ENCODE measurements at regions not wholly inside any gene's neighbourhood (a gene's known extent, or its start where the extent isn't known, plus 50 kb on each side); places are given as distances from the start of the nearest gene placed in this dataset.
"Not testable (repeated sequence)": the region's sequence is repeated elsewhere in the genome, so short reads cannot be mapped to it uniquely, and the experiment has no call there.

DNA sequence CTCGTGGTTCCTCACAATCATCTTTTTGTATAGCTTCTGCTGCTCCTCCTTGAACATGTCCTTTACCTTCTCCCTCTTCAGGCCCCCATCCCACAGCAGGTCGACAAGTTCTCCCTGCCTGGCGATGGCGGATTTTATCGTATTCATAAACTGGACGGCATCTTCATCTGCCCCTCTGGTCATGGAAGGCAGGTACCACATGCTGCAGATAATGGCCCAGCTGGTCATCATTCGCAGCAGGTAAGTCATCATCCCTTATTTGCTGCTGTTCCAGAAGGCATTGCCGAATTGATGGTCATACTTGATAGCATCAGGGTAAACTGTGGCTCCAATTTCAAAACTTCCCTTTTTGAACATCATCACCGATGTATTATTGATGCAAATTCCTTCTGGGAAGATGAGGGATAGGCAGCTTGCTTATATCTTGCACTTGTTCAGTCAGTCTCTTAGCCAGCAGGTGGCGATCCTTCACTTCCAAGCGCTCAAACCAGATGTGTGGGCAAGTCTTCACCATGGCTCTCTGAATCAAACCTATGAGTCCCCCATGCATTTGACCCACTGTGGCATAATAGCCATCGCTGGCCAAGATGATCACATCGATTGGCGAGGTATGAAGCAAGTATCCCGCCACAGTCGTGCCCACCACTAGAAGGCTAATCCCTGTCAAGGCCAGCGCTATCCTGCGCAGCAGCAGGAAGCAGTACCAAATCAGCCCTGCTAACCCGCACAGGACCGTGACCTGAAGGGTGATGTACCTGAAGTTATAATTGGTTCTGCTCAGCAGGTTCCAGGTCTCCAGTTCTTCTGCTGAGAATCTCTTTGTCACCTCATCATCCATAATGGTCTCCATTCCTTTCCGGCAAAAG lies 381.5 kb upstream of the STXBP6 start:
- DNase-seq, result peak; percentile 73

DNA sequence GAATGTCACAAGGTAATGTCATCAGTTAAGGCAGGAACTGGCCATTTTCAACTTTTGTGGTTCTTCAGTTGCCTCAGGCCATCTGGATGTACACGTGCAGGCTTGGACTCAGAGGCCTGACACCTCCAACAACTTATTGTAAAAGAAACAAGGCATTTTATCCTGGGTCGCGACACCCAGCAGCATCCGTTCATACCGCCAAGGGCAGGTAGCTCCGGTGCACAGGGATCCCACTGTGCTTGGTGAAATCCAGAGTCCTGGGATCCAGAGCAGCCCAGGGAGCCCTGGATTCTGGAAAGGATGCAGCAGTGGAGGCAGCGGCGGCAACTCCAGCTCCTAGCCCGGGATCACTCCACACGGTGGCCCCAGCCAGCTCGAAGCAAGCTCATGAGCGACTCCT lies 380.9 kb upstream of the STXBP6 start:
- no peak for DNase-seq

DNA sequence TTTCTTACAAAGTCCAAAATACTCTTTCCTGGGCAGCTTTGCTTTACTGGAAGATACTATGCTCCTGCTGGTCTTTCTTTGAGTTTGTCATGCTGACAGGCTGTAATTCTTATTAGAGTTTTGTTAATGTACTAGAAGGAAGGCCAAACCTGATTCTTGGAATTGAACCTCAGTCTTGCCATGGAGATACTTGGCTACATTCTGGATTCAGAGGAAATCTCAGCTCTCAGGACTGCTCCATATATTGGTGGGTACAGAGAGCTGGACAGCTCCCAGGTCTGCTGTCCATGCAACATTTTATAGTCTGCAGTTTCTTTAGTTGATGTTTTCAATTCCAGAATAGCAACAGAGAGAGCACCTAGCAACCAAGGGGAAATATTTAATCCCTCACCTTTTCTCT lies 363.1 kb upstream of the STXBP6 start:
- DNase-seq, result no peak

DNA sequence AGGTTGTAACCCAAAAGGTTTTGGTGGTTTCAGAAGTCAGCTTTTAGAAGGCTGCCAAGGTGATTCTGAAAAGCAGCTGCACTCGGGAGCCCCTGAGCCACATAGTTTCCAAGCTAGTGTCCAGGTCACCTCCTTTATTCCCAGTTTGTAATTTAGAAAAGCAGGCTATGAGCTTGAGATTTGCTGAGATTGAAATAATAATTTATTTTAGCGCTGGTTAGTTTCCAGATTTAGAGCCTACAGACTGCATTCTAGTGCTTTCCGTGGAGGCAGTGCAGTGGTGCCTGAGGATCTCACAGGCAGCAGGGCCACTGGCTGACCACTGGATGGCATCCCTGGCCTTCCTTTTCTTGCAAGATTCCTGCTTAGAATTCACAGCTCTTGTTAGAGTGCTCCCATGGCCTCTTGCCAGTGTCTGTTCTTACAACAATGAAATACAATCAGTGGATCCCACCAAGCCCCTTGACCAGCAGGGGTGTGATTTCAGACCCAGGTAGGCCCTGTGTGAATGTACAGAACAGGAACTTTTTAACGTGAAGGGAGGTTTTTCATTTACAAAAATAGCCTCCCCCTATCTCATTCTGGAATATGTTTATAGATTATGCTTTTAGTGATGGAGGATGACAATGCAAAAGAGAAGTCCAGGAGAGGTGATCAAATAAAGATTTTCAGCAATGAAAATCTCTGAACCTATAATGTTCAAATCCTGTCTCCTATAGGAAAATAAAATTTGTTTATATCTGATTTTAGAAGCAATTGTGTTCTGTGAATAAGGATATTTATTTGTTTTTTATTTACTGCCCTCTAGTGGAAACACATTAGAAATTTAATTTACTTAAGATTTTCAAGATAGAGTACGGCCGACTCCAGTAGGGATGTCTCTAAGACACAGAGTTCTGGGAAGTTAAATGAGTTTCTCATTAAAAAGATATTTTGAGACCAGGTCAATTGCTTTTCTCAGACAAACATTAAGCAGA lies 362.1 kb upstream of the STXBP6 start:
- peak; percentile 45 for DNase-seq

DNA sequence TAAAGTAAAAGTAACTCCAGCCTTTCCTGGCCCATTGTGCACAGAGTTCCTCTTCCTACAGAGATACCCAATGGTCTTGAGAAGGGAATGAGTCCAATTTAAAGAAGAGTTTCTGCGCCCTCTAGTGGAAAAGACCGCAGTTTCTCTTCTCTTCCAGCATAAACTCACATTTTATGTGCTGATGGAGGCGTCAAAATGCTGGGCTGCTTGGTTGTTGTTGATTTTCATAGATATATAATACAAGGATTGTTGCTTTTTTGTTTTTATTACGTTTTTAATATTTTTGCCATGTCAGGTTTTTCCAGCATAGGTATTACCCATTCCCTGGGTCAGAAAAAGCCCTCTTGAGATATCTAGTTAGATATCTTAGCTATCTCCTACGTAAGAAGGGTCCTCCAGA lies 356.9 kb upstream of the STXBP6 start:
- DNase-seq, result peak; percentile 78

DNA sequence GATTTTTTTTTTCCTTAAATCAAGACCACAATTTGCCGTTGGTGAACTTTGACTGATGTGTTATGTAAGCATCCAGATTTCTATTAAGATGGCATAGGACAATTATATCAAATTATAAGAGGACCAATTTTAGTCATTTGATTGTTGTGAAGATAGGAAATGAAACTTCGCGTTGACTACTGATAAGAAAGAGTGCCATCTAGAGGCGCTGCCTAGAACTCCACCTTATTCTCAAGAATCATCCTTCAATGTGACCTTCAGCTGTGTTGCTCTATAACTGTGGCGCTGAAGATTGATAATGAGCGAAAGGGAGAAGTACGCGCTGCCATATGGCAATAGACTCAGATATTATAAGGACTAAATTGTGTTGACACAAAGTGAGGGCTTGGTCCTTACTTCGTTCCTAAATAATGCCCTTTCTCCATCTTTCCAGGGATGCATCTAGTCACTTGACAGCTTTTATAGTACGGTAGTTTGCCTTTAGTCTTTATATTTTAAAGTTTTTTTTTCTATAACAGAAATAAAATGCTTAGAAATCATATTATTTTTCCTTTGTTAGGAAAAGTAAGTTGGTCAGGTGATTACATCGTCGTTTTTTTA lies 350.8 kb upstream of the STXBP6 start:
- DNase-seq, result peak; percentile 65

DNA sequence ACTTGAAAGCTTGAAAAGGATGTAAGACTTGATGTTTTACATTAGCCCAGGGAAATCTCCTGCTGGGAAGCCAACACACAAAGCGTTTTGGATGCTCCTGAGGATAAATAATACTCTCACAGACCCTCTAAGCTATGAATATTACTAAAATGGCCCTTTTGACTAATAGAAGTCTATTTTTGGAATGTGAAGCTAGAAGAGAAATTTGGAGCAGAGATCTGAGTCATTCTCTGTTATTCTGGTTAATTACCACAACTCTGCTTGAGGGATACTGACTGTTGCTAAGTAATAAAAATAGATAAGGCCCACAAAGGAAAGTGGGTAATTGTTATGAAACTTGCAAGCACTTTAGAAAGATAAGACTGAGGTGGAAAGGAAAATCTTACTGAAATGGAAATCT lies 346.2 kb upstream of the STXBP6 start:
- DNase-seq, result no peak

DNA sequence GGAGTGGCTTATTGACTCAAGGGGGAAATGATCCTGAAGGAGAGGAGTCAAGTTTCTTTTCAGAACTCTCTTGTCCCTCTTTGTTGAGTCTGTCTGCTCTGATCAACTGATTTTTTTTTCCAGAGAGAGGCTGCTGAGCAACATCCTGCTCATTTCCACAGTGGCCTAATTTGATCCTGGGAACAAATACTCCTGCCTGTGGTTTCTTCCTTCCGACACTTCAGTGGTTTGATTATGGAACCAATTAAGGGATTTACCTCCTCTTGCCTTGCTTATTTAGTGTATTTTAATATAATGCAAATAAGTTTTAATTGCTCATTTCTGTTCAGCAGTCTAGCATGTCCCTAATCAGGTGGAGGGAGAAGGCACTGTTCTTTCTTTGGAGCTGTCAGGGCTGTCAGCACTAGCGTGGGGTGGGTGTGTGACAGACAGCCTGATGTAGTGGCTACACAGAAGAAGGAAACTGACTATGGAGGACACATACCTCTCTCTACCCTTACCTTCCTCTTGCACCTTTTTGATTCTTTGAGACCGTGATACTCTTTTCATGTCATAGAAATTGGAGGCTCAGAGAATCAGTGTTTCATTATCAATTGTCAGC lies 344.9 kb upstream of the STXBP6 start:
- DNase-seq, result no peak

DNA sequence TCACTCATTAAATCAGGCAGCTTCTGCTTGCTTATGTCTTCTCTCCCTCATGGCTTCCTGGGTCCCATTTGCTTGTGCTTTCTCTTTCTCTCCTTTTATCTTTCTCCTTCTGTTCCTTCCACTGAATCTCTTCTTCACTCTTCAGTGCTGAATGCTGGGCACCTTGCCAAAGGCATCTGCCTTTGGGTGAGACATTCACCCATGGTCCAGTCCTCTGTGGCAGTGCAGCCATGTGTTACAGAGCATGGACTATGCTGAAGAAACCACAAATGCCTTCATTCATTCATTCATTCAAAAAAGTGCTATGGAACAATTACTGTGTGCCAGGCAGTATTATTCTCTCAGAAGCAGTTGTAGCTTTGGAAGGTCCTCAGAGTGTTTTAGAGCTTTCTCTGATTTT lies 344.4 kb upstream of the STXBP6 start:
- no peak for DNase-seq

DNA sequence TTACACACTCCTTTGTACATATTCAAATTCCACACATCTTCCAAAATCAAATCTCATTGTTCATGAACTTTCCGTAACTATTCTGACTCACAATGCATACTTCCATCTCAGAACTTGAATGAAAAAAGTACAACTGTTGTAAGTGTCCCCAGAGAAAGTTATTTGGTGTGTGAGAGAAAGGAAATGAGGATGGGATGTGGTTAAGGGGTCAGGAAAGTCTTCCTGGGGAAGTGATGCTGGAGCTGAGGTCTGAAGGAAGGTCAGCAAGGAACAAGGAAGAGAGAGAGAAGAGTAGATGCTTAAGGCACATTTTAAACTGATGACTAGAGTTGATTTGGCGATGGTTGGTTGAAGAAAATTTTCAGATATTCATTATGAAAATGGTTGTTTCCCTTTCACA lies 340.0 kb upstream of the STXBP6 start:
- DNase-seq, result no peak

DNA sequence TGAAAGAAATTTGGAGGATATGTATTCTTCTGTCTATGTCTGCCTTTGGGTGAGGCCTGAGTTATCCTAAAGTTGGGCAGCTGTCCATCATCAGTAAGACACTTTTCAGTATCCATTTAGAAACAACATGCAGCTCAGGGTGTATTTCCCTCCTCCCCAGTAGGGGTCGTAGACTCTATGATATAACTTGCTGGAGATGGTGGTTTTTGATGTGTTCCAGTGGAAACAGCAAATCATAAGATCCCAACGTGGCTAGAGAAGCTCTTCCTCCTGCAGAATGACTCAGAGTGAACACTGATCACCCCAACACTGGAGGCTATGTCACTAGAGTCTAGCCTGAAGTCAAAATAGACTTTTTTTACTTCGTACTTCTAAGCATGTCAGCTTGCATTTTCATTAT lies 331.6 kb upstream of the STXBP6 start:
- DNase-seq, result peak; percentile 52

DNA sequence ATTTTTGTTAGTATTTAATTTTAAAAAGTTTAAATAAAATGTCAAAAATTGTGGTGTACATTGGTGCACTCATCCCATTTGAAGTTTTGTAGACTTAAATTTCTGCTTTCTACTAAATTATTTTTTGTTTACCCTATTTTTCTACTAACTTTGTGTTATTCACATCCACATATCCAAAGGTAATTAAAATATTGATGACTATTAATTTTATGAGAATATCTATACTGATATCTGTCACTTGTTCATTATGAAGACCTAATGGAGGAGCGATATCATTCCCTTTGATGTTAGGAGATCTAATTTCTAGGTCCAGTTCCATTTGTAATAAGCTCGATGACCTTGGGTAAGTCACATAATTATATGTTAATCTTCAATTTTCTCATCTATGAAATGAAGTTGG lies 325.7 kb upstream of the STXBP6 start:
- no peak for DNase-seq

DNA sequence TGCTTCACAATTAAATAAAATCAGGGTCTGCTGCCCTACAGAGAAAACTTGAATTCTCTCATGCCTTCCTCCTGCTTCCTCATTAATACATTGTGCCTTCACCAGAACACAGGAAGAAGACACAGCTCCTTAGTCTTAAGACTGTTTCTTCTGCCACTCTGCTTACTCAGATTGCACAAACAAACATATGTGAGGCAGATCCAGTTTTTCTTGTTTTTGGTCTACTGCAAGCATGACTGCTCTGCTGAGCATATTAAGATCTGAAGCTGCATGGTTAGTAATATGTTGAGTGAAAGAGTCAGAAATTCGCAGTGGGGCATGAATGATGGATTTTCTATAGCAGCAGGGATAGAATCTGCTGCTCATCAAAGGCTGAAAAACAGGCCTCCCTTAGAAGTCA lies 321.1 kb upstream of the STXBP6 start:
- DNase-seq, result peak; percentile 80

DNA sequence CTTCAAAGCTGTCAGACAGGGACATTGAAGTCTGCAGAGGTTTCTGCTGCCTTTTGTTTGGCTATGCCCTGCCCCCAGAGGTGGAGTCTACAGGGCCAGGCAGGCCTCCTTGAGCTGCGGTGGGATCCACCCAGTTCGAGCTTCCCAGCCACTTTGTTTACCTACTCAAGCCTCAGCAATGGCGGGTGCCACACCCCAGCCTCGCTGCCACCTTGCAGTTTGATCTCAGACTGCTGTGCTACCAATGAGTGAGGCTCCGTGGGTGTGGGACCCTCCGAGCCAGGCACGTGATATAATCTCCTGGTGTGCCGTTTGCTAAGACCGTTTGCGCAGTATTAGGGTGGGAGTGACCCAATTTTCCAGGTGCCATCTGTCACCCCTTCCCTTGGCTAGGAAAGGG lies 320.1 kb upstream of the STXBP6 start:
- not testable (repeated sequence) for DNase-seq

DNA sequence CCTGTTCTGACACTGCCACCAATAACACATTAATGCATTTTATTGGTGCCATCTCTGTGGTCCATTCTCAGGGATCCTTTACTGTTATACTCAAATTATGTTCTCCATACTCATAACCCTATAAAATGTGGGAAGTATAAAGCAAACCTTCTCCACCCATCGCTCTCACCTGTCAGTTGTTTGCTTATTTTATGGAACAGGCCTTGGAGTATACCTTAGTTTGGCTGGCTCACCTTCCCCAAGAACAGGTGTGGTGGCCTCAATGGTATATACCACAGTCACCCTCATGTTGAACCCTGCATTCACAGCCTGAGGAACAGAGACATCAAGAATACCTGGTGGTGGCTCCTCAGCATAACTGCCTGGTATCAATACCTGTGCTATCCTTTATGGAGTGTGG lies 308.4 kb upstream of the STXBP6 start:
- DNase-seq, result no peak

DNA sequence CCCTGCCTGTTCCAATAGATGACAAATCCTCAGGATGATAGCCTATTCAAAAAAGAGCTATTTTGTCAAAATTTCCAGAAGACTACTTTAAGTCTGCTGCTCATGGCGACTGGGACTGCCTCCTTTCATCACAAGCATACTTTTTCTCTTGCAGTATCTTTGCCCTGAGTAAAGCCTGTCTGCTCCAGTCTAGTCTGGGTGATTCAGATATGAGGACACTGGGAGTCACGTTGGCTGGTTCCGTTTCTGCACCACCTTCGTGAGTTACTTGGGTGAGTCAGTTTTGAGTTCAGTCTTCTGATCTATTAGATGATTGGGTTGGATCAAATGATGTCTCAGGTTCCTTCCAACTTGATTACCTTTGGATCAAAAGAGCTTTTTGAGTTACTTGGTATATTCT lies 301.3 kb upstream of the STXBP6 start:
- DNase-seq, result no peak

DNA sequence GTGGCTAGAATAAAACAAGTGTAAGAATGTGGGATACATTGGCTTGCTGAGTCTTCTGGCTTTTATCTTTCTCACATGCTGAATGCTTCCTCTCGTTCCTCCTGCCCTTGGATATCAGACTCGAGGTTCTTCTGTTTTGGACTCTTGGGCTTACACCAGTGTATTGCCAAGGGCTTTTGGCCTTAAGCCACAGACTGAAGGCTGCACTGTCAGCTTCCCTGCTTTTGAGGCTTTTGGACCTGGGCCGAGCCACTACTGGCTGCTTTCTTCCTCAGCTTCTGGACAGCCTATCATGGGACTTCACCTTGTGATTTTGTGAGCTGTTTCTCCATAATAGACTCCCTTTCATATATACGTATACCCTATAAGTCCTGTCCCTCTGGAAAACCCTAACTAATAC lies 300.9 kb upstream of the STXBP6 start:
- no peak for DNase-seq

DNA sequence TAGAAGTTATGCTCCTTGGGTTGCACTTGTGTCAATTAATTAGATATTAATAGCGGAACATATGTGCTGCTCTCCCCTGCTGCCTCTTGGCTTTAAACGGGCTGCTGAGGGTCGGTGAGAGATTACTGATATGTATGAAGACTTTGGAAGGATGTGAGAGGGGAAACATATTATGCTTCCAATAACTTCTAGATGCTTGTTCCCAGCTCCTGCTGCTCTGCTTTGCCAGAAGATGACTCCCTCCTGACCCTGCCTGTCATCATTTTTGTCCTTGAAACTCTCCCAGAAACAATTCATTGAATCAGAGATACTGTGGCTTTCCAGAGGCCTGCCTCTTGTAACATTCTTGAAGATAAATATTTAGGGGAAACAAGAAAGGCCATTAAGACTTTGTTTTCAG lies 300.1 kb upstream of the STXBP6 start:
- DNase-seq, result no peak

DNA sequence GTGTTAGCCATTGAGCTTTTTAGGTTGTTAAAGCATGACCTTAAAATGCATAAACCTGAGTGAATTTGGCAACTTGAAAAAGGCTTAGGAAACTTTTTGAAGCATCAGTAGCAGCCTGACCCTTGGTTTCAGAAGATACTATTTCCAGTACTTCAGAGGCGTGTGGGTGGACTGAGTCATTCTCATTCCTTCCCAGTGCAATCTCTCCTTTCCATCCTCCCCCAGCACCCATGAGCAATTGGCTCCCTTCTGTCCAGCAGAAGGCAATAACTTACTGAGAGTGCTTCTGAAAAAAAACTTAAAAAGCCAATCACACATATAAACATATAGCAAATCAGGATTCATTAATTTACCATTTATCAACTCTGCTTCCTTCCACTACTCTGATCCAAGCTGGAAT lies 299.3 kb upstream of the STXBP6 start:
- DNase-seq, result no peak

DNA sequence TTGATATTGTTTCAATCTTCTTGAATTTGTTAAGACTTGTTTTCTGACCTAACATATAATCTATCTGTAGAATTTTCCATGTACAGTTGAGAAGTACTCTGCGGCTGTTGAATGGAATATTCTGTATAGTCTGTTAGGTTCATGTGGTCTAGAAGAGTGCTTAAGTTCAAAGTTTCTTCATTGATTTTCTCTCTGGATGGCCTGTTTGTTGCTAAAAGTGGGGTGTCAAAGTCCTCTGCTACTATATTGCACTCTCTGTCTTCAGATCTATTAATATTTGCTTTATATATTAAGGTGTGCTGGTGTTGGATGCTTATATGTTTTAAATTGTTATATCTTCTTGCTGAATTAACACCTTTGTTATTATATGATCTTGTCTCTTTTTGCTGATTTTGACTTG lies 290.9 kb upstream of the STXBP6 start:
- no peak for DNase-seq

DNA sequence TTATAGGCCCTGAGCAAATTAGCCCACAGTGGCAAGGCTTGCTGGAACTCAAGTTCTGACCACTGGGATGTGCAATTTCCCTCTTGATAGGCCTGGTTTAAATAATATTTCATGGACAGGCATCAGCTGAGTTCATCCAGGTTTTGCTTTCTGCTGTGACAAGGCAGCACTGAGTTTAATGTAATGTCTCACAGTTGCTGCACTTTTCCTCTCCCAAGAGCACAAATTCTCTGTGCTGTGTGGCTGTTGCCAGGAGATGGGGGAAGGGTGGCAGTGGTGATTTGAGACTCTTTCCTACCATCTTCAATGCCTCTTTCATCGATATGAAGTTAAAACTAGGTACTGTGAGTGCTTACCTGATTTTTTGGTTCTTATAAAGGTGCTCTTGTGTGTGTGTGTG lies 272.8 kb upstream of the STXBP6 start:
- no peak for DNase-seq

DNA sequence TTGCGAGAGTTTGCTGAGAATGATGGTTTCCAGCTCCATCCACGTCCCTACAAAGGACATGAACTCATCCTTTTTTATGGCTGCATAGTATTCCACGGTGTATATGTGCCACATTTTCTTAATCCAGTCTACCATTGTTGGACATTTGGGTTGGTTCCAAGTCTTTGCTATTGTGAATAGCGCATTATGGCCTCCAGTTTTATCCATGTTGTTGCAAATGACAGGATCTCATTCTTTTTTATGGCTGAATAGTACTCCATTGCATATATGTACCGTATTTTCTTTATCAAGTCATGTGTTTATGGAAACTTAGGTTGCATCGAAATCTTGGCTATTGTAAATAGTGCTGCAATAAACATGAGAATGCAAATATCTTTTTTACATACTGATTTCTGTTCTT lies 266.1 kb upstream of the STXBP6 start:
- DNase-seq, result not testable (repeated sequence)

DNA sequence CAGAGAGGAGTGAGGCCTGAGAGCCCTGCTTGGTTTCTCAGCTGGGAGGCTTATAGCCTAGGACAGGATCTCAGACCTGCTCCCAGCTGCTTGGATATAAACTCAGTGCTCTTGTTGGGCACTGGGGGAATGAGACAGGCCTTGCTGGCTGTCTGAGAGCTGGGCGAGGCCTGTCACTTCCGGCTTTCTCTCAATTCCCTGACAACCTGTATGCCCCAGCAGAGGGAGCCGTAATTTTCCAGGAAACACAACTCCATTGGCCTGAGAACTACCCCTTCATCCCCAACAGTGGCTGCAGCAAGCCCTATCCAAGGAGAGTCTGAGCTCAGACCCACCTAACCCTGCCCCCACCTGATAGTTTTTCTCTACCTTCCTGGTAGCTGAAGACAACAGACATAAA lies 258.3 kb upstream of the STXBP6 start:
- peak; percentile 56 for DNase-seq

Data from DMS53 (cell line).